HCT116 (cell line): ENCODE measurements at regions not wholly inside any gene's neighbourhood (a gene's known extent, or its start where the extent isn't known, plus 50 kb on each side); places are given as distances from the start of the nearest gene placed in this dataset.

Experiments used
- ATAC-seq: fragments of 200-7000 bp; cut with Tn5 transposase; 2 replicates; pipeline ENCODE4 v1.9.1; 2020; ENCODE audit warnings: mild to moderate bottlenecking, moderate library complexity
- BruUV-seq: library from RNA; stranded (reverse); fragments of 400-500 nt; replicated peaks from 2 replicates; lab custom pipeline; 2021; lab: Mats Ljungman, UMichigan
- CTCF ChIA-PET: fragments of 300-600 bp; sonication (Branson Sonifier 250); formaldehyde crosslinking; loops from one replicate; lab custom pipeline; 2021; ENCODE audit warnings: antibody characterized with exemption; lab: Charles Lee
- POLR2A ChIA-PET: fragments of 300-600, 350-600 bp; sonication (Branson Sonifier 250); formaldehyde crosslinking; loops from one replicate; lab custom pipeline; 2021; ENCODE audit warnings: antibody characterized with exemption; lab: Charles Lee
- RAD21 ChIA-PET, 2 experiments: fragments of 300-600 bp; sonication (Branson Sonifier 250); formaldehyde crosslinking; loops; one replicate each; lab custom pipeline; 2023; ENCODE audit warnings: low total read pairs in 2 of 2; ENCODE audit not compliant: uncharacterized antibody in 2 of 2, unreplicated experiment in 2 of 2, low non-redundant PET in 1 of 2; lab: Charles Lee
- DNase-seq: peaks from one replicate; pipeline ENCODE4 v3.0.0-alpha.2; 2010; ENCODE audit warnings: low read depth, low spot score
- H2AFZ ChIP-seq: fragments of 200-600 bp; shearing (Covaris generic), sonication (generic); 2 replicates; pipeline ENCODE4 v1.6.1; 2017; ENCODE audit warnings: low read depth, mixed run types, mixed read lengths, antibody characterized with exemption, low read length; ENCODE audit not compliant: poor library complexity, severe bottlenecking
- H3K27ac ChIP-seq: 2 replicates; pipeline ENCODE4 v1.5.1; 2012; ENCODE audit warnings: low read depth, low read length
- H3K27me3 ChIP-seq: fragments of 200-600 bp; sonication (generic); 2 replicates; pipeline ENCODE4 v1.6.1; 2016; ENCODE audit warnings: mixed run types, low read length, mixed read lengths; ENCODE audit not compliant: insufficient read depth
- H3K36me3 ChIP-seq, 2 experiments: fragments of 200-500 bp in 1 of 2; fragments of 200-600 bp in 1 of 2; sonication (Bioruptor generic) in 1 of 2; sonication (generic) in 1 of 2; 2 replicates each; pipeline versions ENCODE4 v1.5.1 to v1.6.1; 2014 to 2016; ENCODE audit warnings: low read length in 2 of 2, inconsistent platforms in 1 of 2, mixed read lengths in 1 of 2, mixed run types in 1 of 2; ENCODE audit not compliant: insufficient read depth in 2 of 2, control insufficient read depth in 1 of 2
- H3K4me1 ChIP-seq, 2 experiments: fragments of 200-600 bp in 1 of 2; sonication (generic) in 1 of 2; 2 replicates each; pipeline versions ENCODE4 v1.5.1 to v1.6.1; 2012 to 2017; ENCODE audit warnings: low read length in 2 of 2, inconsistent platforms in 1 of 2, mild to moderate bottlenecking in 1 of 2, mixed read lengths in 1 of 2, mixed run types in 1 of 2, moderate library complexity in 1 of 2; ENCODE audit not compliant: insufficient read depth in 2 of 2, control insufficient read depth in 1 of 2
- H3K4me2 ChIP-seq: fragments of 200-600 bp; sonication (generic); 2 replicates; pipeline ENCODE4 v1.6.1; 2017; ENCODE audit warnings: mixed run types, low read length, mixed read lengths
- H3K4me3 ChIP-seq, 2 experiments: fragments of 200-600 bp in 1 of 2; sonication (generic) in 1 of 2; replicated peaks in 1 of 2; 2 replicates each; pipeline ENCODE4 v1.5.1; 2011 to 2016; ENCODE audit warnings: low read length in 2 of 2, control low read depth in 1 of 2, low read depth in 1 of 2, mild to moderate bottlenecking in 1 of 2, mixed read lengths in 1 of 2, mixed run types in 1 of 2
- H3K79me2 ChIP-seq: fragments of 200-600 bp; sonication (generic); 2 replicates; pipeline ENCODE4 v1.6.1; 2017; ENCODE audit warnings: mild to moderate bottlenecking, mixed run types, low read length, moderate library complexity, mixed read lengths; ENCODE audit not compliant: insufficient read depth
- H3K9ac ChIP-seq: fragments of 200-600 bp; sonication (generic); 2 replicates; pipeline ENCODE4 v1.6.1; 2016; ENCODE audit warnings: low read length, mixed read lengths
- H3K9me2 ChIP-seq: fragments of 200-600 bp; sonication (generic), shearing (Covaris generic); 2 replicates; pipeline ENCODE4 v1.6.1; 2017; ENCODE audit warnings: mixed run types, mild to moderate bottlenecking, moderate library complexity; ENCODE audit not compliant: insufficient read depth
- H3K9me3 ChIP-seq, 2 experiments: fragments of 200-500 bp in 1 of 2; fragments of 200-600 bp in 1 of 2; sonication (Bioruptor generic) in 1 of 2; sonication (generic) in 1 of 2; 2 replicates each; pipeline ENCODE4 v1.6.1; 2014 to 2017; ENCODE audit warnings: low read length in 2 of 2, mixed read lengths in 2 of 2, inconsistent platforms in 1 of 2, low read depth in 1 of 2, mild to moderate bottlenecking in 1 of 2, mixed run types in 1 of 2, moderate library complexity in 1 of 2; ENCODE audit not compliant: control insufficient read depth in 1 of 2, insufficient read depth in 1 of 2
- H4K20me1 ChIP-seq: fragments of 200-600 bp; sonication (generic), shearing (Covaris generic); 2 replicates; pipeline ENCODE4 v1.6.1; 2017; ENCODE audit warnings: mixed run types, mild to moderate bottlenecking, moderate library complexity; ENCODE audit not compliant: insufficient read depth
- ATF3 ChIP-seq: IDR thresholded peaks from 2 replicates; pipeline ENCODE4 v1.6.1; 2012
- CEBPB ChIP-seq: IDR thresholded peaks from 2 replicates; pipeline ENCODE4 v1.6.1; 2012; ENCODE audit warnings: low read depth
- EGR1 ChIP-seq: IDR thresholded peaks from 2 replicates; pipeline ENCODE4 v1.6.1; 2012; ENCODE audit warnings: low read depth
- ELF1 ChIP-seq: IDR thresholded peaks from 2 replicates; pipeline ENCODE4 v1.6.1; 2012; ENCODE audit warnings: low read depth, borderline replicate concordance
- EZH2 ChIP-seq: fragments of 200-600 bp; sonication (generic); IDR thresholded peaks from 2 replicates; pipeline ENCODE4 v1.6.1; 2017; ENCODE audit warnings: antibody characterized with exemption, mixed run types
- JUND ChIP-seq: IDR thresholded peaks from 2 replicates; pipeline ENCODE4 v1.6.1; 2012
- MAX ChIP-seq: IDR thresholded peaks from 2 replicates; pipeline ENCODE4 v1.6.1; 2012
- POLR2A ChIP-seq: IDR thresholded peaks from 2 replicates; pipeline ENCODE4 v1.7.0; 2011; ENCODE audit warnings: borderline replicate concordance; ENCODE audit not compliant: insufficient read depth, insufficient read length; ENCODE audit errors: extremely low read depth
- POLR2AphosphoS5 ChIP-seq: IDR thresholded peaks from 2 replicates; pipeline ENCODE4 v1.6.1; 2011; ENCODE audit warnings: mild to moderate bottlenecking, low read depth, low read length, moderate library complexity
- RAD21 ChIP-seq: IDR thresholded peaks from 2 replicates; pipeline ENCODE4 v1.6.1; 2012; ENCODE audit warnings: low read depth, mild to moderate bottlenecking
- SIN3A ChIP-seq: IDR thresholded peaks from 2 replicates; pipeline ENCODE4 v1.6.1; 2012; ENCODE audit warnings: low read depth
- SP1 ChIP-seq: IDR thresholded peaks from 2 replicates; pipeline ENCODE4 v1.6.1; 2012; ENCODE audit warnings: low read depth
- SRF ChIP-seq: IDR thresholded peaks from 2 replicates; pipeline ENCODE4 v1.6.1; 2012; ENCODE audit warnings: low read depth
- TCF7L2 ChIP-seq: IDR thresholded peaks from 2 replicates; pipeline ENCODE4 v1.7.0; 2011; ENCODE audit warnings: borderline replicate concordance, inconsistent platforms; ENCODE audit not compliant: insufficient read depth, insufficient read length; ENCODE audit errors: extremely low read depth
- YY1 ChIP-seq: IDR thresholded peaks from 2 replicates; pipeline ENCODE4 v1.6.1; 2011; ENCODE audit warnings: low read length, low read depth, moderate library complexity, mild to moderate bottlenecking; ENCODE audit not compliant: insufficient replicate concordance; ENCODE audit errors: extremely low read depth
- ZFX ChIP-seq: fragments of 450-650 bp; IDR thresholded peaks from 2 replicates; pipeline ENCODE4 v1.6.1; 2017
- ZNF274 ChIP-seq: fragments of 200-500 bp; sonication (Bioruptor generic); IDR thresholded peaks from 2 replicates; pipeline ENCODE4 v1.6.1; 2014; ENCODE audit warnings: mild to moderate bottlenecking, low read depth, low read length, inconsistent platforms
- intact Hi-C: fragments of 100-400 bp; cut with micrococcal nuclease; formaldehyde crosslinking; loops from 2 replicates; pipeline ENCODE4 v1.10.0; 2022
- TF ChIP-seq, protein P1 (sequence below): IDR thresholded peaks from 2 replicates; pipeline ENCODE4 v1.6.1; 2011; ENCODE audit warnings: mild to moderate bottlenecking, low read length, moderate library complexity; ENCODE audit not compliant: insufficient replicate concordance; ENCODE audit errors: extremely low read depth
- TF ChIP-seq, protein P2 (sequence below): IDR thresholded peaks from 2 replicates; pipeline ENCODE4 v1.6.1; 2012; ENCODE audit warnings: low read depth
- TF ChIP-seq, protein P3 (sequence below), 3 experiments: fragments of 200-600 bp in 1 of 3; sonication (generic) in 1 of 3; IDR thresholded peaks in 2 of 3; conservative IDR thresholded peaks in 1 of 3; 2 replicates each; pipeline ENCODE4 v1.5.1; 2012 to 2017; ENCODE audit warnings: low read depth in 2 of 3, low read length in 2 of 3, antibody characterized with exemption in 1 of 3, borderline replicate concordance in 1 of 3, control low read depth in 1 of 3, mild to moderate bottlenecking in 1 of 3, mixed read lengths in 1 of 3, mixed run types in 1 of 3, moderate library complexity in 1 of 3; ENCODE audit not compliant: insufficient read depth in 1 of 3

- TF ChIP-seq, protein P1, sequence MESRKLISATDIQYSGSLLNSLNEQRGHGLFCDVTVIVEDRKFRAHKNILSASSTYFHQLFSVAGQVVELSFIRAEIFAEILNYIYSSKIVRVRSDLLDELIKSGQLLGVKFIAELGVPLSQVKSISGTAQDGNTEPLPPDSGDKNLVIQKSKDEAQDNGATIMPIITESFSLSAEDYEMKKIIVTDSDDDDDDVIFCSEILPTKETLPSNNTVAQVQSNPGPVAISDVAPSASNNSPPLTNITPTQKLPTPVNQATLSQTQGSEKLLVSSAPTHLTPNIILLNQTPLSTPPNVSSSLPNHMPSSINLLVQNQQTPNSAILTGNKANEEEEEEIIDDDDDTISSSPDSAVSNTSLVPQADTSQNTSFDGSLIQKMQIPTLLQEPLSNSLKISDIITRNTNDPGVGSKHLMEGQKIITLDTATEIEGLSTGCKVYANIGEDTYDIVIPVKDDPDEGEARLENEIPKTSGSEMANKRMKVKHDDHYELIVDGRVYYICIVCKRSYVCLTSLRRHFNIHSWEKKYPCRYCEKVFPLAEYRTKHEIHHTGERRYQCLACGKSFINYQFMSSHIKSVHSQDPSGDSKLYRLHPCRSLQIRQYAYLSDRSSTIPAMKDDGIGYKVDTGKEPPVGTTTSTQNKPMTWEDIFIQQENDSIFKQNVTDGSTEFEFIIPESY, result no peak
- TF ChIP-seq CEBPB (no peak), SIN3A (no peak), ZNF274 (no peak), TCF7L2 (no peak), ZFX (no peak), ELF1 (no peak), JUND (no peak), RAD21 (no peak), POLR2AphosphoS5 (no peak), ATF3 (no peak)
These were observed 549.5 kb downstream of the VRK1 start (continued) for GRCh38 chr14:97346675-97347074.

- H3K9me2 ChIP-seq, result no peaks in the 10 kb centered on the region
- ChIA-PET RAD21 (no interaction called here), CTCF (no interaction called here), POLR2A (no interaction called here)
- no peak overlapping the region for H3K27ac ChIP-seq
- no peaks in the 10 kb centered on the region for H3K36me3 ChIP-seq
- ATAC-seq (no peak), DNase-seq (no peak)
- H2AFZ ChIP-seq, result no peak overlapping the region
- no peaks in the 10 kb centered on the region for H3K4me1 ChIP-seq
- no TSS peak for BruUV-seq
- no peaks in the 10 kb centered on the region for H4K20me1 ChIP-seq
- no peak overlapping the region for H3K9ac ChIP-seq
- H3K9me3 ChIP-seq, result no peaks in the 10 kb centered on the region
- no peak overlapping the region for H3K4me3 ChIP-seq
- H3K4me2 ChIP-seq, result no peak overlapping the region
- intact Hi-C loops, result no loop called here
- H3K79me2 ChIP-seq, result no peaks in the 10 kb centered on the region
- H3K27me3 ChIP-seq, result no peaks in the 10 kb centered on the region
- no peak for TF ChIP-seq ZFX
- no peak for TF ChIP-seq YY1
- TF ChIP-seq, protein P2, sequence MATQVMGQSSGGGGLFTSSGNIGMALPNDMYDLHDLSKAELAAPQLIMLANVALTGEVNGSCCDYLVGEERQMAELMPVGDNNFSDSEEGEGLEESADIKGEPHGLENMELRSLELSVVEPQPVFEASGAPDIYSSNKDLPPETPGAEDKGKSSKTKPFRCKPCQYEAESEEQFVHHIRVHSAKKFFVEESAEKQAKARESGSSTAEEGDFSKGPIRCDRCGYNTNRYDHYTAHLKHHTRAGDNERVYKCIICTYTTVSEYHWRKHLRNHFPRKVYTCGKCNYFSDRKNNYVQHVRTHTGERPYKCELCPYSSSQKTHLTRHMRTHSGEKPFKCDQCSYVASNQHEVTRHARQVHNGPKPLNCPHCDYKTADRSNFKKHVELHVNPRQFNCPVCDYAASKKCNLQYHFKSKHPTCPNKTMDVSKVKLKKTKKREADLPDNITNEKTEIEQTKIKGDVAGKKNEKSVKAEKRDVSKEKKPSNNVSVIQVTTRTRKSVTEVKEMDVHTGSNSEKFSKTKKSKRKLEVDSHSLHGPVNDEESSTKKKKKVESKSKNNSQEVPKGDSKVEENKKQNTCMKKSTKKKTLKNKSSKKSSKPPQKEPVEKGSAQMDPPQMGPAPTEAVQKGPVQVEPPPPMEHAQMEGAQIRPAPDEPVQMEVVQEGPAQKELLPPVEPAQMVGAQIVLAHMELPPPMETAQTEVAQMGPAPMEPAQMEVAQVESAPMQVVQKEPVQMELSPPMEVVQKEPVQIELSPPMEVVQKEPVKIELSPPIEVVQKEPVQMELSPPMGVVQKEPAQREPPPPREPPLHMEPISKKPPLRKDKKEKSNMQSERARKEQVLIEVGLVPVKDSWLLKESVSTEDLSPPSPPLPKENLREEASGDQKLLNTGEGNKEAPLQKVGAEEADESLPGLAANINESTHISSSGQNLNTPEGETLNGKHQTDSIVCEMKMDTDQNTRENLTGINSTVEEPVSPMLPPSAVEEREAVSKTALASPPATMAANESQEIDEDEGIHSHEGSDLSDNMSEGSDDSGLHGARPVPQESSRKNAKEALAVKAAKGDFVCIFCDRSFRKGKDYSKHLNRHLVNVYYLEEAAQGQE, result no peak
- no peak for TF ChIP-seq SRF
- TF ChIP-seq JUND, result no peak
- TF ChIP-seq POLR2AphosphoS5, result no peak
- no peak for TF ChIP-seq CEBPB
- TF ChIP-seq, protein P3, sequence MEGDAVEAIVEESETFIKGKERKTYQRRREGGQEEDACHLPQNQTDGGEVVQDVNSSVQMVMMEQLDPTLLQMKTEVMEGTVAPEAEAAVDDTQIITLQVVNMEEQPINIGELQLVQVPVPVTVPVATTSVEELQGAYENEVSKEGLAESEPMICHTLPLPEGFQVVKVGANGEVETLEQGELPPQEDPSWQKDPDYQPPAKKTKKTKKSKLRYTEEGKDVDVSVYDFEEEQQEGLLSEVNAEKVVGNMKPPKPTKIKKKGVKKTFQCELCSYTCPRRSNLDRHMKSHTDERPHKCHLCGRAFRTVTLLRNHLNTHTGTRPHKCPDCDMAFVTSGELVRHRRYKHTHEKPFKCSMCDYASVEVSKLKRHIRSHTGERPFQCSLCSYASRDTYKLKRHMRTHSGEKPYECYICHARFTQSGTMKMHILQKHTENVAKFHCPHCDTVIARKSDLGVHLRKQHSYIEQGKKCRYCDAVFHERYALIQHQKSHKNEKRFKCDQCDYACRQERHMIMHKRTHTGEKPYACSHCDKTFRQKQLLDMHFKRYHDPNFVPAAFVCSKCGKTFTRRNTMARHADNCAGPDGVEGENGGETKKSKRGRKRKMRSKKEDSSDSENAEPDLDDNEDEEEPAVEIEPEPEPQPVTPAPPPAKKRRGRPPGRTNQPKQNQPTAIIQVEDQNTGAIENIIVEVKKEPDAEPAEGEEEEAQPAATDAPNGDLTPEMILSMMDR (IDR thresholded peaks at IDR 0.05 in 2 of 3, conservative IDR thresholded peaks at IDR 0.05 in 1 of 3; ENCODE audit: borderline replicate concordance in 1 of 3, insufficient read depth in 1 of 3, low read depth in 2 of 3, low read length in 2 of 3), result no peak
- TF ChIP-seq RAD21, result no peak
- TF ChIP-seq EZH2, result no peak
- TF ChIP-seq MAX, result no peak
- no peak for TF ChIP-seq SP1
- TF ChIP-seq POLR2A, result no peak
- no peak for TF ChIP-seq EGR1
These were observed 552.3 kb downstream of the VRK1 start for GRCh38 chr14:97349463-97349862.
